ENCODE measurements at regions not wholly inside any gene's neighbourhood (a gene's known extent, or its start where the extent isn't known, plus 50 kb on each side); places are given as distances from the start of the nearest gene placed in this dataset.

DNA sequence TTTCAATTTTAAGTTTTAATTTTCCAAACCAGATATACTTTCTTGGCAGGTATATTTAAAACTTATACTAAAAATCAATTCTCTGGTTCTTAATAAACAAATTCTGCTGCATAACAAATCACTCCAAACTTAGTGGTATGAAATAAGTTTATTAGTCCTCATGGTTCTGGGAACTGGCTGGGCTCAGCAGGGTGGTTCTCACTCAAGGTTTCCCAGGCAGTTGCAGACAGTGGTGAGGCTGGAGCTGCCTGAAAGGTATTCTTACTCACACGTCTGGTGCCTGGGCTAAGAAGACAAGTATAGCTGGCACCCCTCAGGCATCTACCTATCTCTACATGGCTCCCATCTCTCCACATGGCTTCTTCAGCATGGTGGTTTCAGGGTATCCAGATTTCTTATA, 308.2 kb upstream of the CCDC196 start:
- ChIA-PET POLR2A (no interaction called here), CTCF (no interaction called here)

DNA sequence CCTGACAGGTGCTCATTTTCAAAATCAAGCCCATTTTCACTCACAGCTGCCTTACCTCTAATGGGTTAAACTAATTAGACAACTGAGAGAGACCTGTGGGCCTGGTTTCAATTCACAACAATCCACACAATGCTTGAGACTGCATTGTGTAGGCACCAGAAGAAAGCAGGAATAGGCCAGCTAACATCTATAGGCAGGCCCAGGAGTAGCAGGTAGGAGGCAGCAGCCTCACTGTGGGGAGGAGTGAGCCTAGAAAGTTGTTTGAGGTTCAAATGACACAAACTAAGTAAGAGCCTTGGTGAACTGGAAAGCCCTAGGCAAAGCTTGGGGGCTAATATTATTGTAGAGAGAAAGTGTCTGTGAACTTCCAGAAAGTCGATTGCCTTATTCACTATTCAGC, 289.5 kb upstream of the CCDC196 start:
- ChIA-PET POLR2A (no interaction called here), CTCF (no interaction called here)

DNA sequence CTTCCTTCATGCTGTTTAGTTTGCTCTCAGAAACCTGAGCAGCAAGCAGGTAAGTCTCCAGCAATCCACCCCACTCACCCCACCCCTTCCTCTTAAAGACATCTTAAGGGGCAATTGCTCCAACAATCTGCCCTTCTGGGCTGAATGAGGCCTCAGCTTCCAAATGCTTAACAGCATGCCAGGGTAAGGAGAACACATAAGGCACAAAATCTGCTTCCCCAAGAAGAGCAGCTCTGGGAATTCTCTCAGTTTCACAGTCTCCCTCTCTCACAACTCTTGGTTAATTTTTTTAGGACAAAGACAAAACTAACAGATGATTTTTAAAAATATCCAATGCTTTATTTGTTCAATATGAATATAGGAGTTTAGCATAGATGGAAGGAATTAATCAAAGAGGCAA, 288.9 kb upstream of the CCDC196 start:
- POLR2A ChIA-PET = no interaction called here
- CTCF ChIA-PET = no interaction called here

DNA sequence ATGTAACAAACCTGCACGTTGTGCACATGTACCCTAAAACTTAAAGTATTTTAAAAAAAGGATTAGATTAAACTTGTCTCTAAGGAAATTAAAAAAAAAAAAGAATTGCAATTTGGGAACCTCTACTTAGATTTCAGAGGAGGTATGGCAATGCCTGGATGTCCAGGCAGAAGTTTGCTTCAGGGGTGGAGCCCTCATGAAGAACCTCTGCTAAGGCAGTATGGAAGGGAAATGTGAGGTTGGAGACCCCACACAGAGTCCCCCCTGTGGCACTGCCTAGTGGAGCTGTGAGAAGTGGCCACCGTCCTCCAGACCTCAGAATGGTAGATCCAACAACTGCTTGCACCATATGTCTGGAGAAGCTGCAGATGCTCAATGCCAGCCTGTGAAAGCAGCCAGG, 279.6 kb upstream of the CCDC196 start:
- ChIA-PET CTCF (no interaction called here), POLR2A (no interaction called here)

DNA sequence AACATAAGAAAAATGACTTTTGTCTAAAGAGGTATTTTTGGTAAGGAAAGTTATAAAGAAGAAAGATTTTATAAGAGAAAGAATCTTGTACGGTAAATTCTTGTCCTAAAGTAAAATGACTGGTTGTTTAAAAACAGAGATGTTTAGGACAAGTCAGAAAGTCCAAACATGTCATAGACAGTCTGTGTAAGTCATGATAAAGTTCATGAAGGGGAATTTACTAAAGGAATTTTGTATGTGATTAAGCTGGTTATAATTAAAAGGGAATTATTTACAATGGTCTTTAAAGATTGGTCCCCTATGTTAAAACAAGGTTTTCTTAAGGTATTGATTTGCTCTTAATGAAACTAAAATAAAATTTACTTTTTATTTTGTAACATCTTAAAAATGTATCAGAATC, 269.4 kb upstream of the CCDC196 start:
- POLR2A ChIA-PET = no interaction called here
- CTCF ChIA-PET = interaction anchor here (0.6 kb wide), 1 partner anchor 711 kb away, joined by 3 read pairs; no protein-coding TSS in a partner anchor

DNA sequence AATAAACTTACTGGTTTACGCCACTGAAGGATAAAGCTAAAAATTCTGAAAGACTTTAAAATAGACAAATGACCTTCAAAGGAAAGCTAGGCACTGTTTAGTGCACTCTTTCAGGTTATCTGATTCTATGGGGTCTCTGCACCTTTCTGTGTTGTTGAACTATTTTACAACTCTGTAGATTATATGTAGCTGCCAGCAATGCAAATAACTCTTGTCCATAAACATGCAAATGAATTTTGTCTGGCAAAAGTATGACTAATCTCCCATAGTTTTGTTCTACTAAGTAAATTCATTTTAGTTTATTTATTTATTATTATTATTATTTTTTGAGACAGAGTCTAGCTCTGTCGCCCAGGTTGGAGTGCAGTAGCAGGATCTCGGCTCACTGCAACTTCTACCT, 266.3 kb upstream of the CCDC196 start:
- CTCF ChIA-PET = no interaction called here

DNA sequence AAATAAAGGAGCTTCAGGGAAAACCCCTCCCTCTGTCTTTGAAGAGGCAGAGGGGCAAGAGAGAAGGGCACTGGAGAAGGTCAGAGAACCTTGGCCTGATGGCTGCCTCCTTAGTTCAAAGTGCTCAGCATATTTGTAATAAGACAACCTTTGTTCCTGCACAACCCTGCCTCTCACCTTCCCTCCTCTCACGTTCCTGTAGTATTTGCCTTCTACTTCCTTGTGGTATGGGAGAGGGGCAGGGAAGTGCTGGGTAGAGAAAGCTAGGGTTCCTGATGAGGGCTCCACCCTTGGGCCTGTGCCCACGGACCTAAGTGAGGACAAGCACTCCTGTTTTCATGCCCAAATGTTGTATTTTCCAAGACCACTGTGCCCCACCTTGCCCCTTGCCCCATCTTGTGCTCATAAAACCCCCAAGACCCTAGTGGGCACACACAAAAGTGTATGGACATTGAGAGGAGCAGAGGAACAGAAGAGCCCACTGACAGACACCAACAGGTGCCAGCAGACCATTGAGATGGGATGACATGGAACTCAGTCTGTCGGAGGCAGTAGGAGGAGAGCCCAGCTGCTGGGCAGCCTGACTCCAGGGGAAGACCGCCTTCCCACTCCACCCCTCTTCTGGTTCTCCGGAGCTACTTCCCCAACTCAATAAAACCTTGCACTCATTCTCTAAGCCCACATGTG, 261.5 kb upstream of the CCDC196 start:
- ChIA-PET POLR2A (no interaction called here), CTCF (no interaction called here)

More for the DNA sequence above, 266.3 kb upstream of the CCDC196 start:
- POLR2A ChIA-PET = no interaction called here

DNA sequence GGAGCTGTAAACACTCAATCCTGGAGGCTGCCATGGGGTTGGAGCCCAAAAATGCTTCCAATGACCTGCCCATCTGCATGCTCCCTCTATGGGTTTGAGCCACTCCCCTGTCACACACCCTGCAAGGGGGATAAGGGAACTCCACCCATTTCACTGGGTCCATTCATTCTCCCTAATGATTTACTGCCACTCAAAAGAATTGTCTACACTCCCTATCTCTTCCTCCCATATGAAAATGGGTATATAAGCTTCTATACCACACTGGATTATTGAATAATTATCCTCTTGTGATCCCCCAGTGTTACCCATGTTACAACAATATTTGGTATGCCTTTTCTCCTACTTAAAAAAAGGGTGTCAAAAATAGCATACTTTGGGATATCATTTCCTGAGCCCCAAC, 260.8 kb upstream of the CCDC196 start:
- POLR2A ChIA-PET = no interaction called here
- CTCF ChIA-PET = no interaction called here

DNA sequence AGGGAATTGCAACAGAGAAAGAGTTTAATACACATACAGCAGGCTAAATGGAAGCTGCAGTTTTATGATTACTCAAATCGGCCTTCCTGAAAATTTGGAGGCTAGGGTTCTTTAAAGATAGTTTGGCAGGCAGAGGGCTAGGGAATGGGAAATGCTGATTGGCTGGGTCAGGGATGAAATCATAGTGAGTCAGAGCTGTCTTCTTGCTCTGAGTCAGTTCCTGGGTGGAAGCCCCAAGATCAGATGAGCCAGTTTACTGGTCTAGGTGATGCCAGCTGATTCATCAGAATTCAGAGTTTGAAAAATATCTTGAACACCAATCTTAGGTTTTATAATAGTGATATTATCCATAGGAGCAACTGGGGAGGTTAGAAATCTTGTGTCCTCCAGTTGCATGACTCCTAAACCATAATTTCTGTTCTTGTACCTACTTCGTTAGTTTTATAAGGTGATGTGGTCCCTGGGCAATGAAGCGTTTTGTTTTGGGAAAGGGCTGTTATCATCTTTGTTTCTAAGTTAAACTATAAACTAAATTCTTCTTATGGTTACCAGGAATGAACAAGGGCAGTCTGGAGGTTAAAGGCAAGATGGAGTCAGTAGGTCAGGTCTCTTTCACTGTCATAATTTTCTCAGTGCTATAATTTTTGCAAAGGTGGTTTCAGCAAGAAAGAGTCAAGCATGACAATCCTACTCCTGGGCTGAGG, 257.8 kb upstream of the CCDC196 start:
- CTCF ChIA-PET = no interaction called here
- POLR2A ChIA-PET = no interaction called here

DNA sequence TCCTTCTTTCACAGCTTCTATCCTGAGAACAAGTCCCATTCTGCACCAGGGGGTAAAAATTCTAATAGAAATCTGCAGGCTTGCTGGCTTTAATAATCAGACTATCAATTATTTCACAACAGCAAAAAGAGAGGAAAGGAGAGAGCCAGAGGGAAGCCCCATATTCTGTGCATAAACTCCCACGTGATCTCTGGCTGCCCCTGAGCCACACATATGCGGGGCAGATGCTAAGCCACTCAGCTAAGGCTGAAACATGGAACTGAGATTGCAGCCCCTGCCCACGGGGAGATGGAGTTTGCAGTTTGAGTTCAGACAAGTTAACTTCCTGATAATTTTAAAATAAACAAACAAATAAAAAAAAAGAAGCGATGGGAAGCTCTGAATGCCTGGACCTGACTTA, 254.4 kb upstream of the CCDC196 start:
- CTCF ChIA-PET = no interaction called here
- POLR2A ChIA-PET = no interaction called here

DNA sequence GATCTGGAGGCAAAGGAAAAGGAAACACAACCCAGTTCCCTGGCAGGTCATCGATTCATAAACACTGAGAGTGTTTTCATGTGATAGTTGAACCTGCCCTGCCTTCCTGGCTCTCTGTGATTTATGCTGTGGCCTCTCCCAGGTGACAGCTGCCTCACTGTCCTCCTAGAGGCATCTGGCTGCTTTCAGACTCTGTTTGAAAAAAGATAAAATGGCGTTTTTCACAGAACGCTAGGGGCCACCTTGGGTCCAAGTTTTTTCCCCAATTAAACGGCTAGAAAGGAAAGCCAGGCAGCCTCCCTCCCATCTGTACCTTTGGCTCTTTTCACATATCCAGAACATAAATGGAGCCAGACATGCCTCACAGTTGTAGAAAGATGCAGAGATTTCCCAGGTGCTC, 252.6 kb upstream of the CCDC196 start:
- POLR2A ChIA-PET = no interaction called here
- CTCF ChIA-PET = no interaction called here

DNA sequence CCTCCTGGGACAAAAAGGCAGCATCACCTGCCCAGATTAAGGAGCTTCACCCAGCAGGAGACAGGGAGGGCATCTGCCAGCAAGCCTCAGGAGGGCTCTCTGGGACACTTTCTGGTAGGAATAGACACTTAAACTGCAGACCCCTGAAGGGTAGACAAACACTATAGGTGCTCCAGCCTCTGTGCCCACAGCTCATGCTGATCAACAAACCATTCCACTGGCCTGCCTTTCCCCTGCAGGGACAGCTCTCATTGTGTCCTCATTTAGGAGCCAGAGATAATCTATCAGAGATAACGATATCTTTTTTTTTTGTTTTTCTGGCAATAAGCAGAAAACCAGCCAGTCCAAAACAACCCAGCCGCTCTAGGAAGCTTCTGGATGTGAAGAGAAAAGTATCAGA, 251.8 kb upstream of the CCDC196 start:
- ChIA-PET CTCF (no interaction called here), POLR2A (no interaction called here)

DNA sequence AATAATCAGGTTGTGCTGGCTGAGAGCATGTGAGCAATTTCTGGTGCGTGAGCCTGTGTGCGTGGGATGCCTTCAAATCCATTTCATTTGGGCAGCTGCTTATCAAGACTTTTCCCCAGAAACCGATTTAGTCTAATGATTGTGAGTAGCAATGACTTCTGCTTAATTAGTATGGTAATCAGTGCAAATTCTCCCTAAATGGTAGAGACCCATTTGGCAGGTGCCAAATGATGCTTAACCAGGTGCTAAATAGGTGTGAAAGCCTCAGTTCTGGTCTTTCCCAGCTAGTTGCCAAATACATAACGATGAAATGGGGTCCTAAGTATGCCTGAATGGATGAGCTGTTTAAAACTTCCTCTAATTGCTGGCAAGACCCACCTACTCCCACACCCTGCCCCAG, 248.4 kb upstream of the CCDC196 start:
- POLR2A ChIA-PET = no interaction called here
- CTCF ChIA-PET = no interaction called here

DNA sequence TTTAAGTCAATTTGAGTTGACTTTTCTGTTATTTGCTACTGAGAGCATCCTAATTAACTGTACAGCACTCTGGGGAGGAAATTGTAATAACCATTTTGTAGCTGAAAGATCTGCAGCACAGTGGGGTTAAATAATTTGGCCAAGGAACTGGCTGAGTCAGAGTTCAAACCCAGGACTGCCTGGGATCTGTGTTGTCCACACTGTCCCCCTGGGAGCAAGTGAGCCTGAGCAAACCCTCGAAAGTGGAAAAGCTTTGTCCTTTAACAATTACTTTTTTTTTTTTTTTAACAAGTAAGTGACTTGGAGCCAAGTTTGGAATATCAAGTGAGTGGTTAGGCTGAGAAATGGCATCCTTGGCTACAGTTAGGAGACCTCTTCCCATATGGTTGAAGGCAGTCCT, 247.2 kb upstream of the CCDC196 start:
- CTCF ChIA-PET = no interaction called here

DNA sequence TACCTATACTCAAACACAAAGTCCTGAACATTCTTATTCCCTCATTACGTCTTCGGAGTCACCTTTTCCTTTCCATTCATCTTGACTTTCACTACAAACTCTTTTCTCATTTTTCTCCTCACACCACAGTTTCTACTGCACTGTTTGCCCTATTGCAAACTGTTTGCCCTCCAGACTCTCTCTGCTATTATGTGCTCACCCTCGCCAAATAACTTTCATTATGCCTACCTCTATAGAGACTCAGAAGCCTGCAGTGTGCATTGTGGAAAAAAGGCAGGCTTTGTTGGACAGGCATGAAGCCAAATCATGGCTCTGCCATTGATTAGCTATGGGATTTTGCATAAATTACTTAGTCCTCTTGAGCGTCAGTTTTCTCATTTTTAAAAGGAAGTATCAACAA, 246.6 kb upstream of the CCDC196 start:
- ChIA-PET POLR2A (no interaction called here), CTCF (no interaction called here)

More for the DNA sequence above, 247.2 kb upstream of the CCDC196 start:
- POLR2A ChIA-PET = interaction anchor here (0.7 kb wide), 1 partner anchor 62 kb away, joined by 3 read pairs; no protein-coding TSS in a partner anchor

DNA sequence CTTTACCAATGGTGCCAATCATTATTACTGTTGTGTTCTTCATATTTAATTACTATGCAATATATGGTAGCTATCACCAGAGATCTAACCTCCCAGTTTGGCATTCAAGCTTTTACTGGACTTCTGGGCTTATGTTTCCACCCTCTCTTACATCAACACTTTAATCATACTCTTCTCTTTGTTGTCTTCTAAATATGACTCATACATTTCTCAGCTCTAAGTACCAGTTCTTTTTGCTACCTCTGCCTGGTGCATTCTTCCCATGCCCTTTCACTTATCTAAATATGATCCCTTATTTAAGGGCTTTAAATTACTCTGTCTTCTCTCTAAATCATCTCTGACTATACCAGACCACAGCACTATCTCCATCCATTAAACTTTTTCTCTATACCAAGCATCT, 246.1 kb upstream of the CCDC196 start:
- POLR2A ChIA-PET = no interaction called here
- CTCF ChIA-PET = no interaction called here

DNA sequence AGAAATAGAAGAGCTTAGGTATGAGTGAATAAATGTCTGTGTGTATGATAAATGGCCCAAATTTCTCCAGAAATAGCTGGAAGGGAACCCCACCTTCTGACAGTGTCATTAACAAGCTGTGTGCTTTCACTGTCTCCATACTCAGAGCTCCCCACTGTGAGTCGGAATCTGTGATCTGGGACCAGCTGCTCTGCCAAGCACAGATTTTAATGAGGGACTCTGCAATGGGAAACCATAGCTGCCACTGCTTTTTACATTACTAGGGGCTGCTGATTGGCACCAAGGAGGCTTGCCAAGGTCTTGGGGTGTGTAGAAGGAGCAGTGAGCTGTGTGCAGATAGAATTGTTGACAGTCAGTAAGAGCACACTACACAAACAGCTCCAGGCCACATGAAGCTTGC, 244.2 kb upstream of the CCDC196 start:
- CTCF ChIA-PET = no interaction called here
- POLR2A ChIA-PET = no interaction called here

DNA sequence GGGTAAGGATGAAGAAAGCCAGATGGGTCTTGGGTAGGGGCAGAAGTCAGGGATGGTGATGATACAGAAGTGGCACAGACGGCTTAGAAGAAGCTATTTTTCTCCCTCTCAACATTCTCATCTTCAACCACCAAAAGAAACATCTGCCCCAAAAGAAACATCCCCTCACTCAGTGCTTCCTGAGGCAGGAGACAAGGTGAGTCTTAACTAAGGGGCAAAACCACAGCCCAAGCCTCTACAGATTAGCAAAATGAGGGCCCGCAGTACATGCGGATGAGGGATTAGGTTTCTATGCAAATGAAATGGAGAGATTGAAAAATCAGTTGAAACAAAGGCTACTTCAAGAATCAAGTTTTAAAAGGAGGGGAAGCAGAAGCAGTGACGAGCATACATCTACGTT, 241.3 kb upstream of the CCDC196 start:
- ChIA-PET POLR2A (no interaction called here), CTCF (no interaction called here)

DNA sequence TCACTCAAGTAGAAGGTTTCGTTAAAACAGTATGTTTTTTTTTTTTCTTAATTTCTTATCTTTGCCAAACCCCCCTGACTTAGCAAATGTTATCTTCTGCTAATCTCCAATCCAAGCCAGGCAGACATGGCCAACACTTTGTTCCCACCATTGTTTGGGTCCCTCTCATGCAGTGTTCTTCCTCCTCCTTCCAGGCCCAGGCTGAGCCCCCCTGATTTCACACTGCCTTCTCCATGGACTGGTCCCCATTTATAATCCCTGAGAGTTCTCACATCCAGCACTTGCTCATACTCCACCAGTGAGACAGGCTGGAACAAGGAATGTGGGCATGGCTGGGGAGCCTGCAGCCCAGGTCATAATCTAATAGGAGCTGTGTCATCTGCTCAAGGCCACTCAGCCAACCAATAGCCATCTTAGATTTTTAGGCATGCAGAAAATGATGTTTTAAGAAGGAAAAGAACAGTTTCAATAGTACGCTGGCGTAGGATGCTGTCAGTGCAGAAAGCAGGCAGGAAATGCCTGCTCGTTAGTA, 238.4 kb upstream of the CCDC196 start:
- CTCF ChIA-PET = no interaction called here
- POLR2A ChIA-PET = no interaction called here

DNA sequence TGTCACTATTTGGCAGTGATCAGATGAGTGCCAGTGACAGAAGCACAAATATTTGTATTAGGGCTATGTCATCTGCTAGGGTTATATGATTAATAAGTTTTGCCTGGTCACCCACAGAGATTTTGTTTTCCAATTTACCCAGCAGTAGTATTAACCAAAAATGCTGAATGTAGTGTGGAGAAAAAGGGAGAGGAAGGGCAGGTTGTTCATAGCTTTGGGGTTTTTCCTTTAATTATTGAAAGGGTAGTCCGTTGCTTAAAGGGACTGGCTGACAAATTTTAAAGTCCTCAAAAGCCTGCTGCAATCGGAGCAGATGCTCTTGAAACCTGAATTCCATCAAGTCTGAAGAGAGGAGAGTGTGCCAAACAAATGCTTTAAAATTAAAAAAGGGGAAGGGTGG, 237.9 kb upstream of the CCDC196 start:
- ChIA-PET CTCF (no interaction called here), POLR2A (no interaction called here)

DNA sequence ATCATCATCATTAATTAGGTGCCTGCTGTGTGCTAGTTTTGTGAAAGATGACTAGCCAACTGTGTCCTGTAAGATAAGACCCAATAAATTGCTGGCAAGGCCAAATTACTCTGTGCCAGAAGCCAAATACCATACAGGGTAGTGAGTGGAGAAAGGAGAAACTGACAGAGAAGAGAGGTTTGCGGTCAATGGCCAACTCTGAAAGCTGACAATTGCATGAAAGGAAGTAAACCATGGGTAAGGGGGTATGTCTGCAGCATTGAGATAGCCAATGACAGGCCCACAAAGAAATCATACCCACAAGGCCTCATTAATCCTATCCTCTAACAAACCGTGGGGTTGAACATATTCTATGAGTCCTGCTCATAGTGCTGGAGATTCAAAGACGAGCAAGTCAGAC, 236.6 kb upstream of the CCDC196 start:
- ChIA-PET POLR2A (no interaction called here), CTCF (no interaction called here)

DNA sequence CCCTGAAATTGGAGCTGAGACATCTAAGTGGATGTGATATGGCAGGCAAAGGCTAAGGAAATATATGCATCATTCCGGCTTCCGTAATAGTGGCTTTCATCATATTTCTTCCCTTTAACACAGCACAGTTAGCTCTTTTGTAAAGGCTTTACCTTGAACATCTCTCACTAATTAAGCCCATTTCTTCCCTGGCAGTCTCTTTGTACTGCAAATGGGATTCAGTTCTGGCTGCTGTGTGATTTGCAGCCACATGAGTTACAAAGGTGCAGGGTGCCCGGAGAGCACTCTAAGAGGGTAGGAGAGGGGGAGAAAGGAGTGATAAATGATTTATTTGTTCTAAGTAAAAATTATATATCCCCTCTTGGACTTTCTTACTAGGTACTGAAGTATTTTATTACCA, 232.1 kb upstream of the CCDC196 start:
- POLR2A ChIA-PET = no interaction called here
- CTCF ChIA-PET = no interaction called here

Measured in activated CD8-positive, alpha-beta memory T cell treated with anti-CD3 and anti-CD28 coated beads for 36 hours (primary cell).